ENCODE measurements at regions not wholly inside any gene's neighbourhood (a gene's known extent, or its start where the extent isn't known, plus 50 kb on each side); places are given as distances from the start of the nearest gene placed in this dataset.
A peak's percentile ranks its signal among the peaks of the same experiment; 100 is the strongest.

DNA sequence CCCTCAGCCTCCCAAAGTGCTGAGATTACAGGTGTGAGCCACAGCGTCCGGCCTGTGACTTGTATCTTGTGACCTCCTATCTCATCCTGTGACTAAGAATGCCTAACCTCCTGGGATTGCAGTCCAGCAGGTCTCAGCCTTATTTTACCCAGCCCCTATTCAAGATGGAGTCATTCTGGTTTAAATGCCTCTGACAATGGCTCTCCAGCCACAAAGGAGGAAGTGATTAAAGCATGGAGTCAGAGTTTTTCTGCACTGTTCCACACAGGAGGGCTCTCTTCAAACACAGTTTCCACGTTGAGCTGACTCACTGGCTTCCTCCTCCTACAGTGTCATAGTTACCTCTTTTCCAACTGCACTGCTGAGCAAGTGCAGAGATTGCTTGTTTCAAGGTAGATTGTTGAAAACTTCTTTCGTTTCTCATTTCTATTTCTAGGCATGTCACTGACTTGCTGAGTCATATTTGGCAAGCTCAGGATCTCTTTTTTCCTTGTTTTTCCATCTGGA, 383.8 kb downstream of the PCNX1 start:
- no peak for DNase-seq

DNA sequence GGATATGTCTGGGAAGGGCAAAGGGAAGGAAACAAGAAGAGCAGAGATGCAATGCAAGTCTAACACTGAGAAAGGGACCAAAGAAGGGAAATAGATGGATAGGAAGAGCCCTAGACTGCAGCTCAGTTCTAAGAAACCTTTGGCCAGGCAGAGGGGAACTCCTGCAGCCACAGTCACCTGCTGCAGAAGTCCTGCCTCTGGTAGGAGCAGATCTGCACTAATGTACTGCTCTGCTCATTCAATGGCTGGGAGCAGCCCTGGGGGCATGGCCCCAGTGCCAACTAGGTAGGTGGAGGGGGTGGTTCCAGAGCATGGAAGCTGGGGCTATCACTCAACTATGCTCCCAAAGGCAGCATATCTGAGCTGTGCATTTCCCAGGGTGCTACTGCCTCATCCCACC, 388.9 kb downstream of the PCNX1 start:
- DNase-seq = no peak

DNA sequence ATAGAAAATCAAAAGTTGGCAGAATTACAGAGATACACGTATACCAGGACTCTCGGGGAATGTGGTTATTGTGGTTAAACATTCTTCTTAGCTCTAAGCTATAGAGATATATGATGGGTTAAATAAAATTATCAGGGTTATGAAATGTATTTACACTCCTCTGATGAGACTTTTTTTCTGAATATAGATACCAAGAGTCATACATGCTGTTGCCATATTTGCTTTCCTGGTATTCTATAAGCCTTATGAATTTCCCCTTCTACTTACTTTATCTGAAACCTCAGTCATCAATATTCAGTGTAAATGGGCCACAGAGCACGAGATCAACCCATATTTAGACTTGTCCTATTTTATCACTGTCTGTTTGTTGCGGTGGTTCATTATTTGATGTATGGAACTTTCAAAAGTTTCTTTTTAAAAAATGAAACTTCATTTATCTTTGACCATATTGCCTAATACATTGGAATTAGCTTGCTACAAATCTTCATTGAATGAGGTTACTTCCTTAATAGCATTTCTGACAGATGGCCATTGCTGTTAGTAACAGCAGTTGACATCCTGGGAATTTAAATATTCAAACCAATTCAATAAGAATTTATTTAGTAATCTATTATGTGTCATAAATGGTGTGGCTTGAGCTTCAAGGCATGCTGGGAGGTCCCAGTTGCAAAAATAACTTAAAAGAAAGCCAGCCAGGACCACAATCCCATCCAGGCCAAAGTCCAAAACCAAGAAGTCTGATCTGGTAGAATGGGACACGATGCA, 393.5 kb downstream of the PCNX1 start:
- DNase-seq = no peak

DNA sequence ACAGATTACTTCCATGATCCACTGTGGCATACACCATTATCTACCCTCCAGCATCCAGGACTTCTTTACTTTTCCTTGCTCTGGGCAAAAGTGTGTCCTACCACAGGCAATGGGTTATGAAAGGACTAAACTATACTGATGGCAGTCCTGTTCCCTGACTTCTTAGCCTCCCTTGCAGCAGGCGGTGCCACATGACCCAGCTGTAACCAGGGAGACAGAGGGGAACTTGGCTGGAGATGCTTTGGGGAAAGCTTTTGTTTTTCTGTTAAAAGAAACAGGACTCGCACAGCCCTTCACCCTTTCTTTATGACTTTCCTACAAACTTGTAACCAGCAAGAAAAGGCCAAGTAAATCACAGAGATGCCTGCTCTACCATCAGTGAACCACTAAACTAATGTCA, 394.4 kb downstream of the PCNX1 start:
- DNase-seq = no peak

DNA sequence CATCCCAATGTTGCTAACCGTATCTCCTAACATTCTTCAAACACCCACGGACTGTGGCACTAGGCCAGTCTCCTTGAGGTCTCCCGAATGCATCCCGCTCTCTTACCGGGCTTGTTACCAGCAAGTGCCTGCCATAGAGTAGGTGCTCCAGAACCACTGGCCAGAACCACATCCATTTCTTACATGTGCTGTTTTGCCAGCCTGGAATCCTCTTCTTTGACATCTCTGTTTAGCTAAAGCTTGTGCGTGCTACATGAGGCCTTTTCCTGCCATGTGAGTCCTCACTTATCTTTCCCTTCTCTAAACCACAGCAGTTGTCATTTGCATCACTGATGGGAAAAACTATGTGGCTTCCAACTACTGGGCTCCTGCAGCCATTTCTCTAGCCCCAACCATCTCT, 397.4 kb downstream of the PCNX1 start:
- DNase-seq = no peak

DNA sequence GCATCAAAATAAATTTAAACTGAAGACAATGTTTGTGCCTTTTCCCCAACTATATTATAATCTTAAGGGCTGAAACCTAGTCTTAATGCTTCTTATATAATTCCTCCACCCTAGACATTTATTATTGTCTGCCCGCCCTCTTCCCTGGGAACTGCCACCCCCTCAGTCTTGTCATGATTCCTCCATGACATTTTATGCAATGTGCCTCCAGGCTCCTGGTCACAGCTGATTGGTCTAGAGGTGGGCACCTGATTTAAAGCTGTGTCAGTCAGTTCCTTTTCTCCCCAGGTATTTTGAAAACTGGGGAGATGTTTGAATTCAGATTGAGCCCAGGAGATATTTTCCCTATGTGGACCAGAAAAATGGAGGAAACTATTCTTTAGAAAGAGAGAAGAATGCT, 401.4 kb downstream of the PCNX1 start:
- DNase-seq = no peak

DNA sequence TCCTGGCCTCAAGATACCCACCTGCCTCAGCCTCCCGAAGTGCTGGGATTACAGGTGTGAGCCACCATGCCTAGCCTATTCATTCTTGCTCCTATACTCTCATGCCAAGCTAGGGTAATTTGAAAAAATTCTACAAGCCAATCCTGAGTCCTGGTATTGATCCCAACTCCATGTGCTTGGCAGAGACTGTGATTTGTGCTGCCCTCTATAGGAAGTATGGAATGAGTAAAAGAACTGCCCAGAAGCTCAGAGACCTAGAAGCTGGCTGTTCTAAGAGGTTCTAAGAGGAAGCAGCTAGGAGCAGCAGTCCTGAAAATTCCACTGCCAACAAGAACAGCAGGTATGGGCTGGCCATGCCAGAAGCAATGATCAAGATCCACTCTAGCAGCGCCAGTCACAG, 402.5 kb downstream of the PCNX1 start:
- no peak for DNase-seq

DNA sequence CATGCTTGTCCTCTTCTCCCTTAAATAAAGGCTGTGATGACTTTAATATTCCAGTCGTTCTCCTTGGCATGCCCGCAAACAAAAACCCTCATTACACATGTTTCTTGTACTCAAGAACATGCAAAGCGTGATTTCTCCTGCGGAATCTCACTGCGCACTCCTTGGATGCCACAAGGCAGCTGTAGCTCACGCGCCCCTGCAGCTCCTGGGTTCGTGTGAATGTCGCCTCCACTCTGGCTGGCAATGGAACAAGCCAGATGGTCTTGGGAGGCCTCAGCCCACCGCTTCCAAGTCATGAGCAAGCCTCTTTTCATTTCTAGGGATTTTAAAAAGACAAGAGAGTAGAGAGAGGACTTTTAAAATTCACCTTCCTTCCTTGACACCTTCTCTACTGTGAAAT, 403.8 kb downstream of the PCNX1 start:
- no peak for DNase-seq

DNA sequence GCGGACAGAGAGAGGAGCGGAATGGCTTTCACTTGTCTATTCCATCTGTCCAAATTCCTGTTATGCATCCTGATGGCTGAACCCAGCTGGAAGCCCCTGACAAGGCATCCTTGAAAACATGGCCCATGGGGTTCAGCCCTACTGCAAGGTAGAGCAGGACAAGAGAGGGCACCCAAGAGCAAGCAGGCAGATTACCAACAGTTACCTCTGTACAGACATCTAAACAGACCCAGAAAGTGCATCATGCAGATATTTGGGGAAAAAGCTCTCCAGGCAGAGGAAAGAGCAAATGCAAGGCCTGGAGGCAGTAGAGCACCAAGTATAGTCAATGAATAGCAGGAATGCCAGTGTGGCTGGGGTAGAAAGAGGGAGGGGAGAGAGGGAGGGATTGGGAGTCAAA, 407.5 kb downstream of the PCNX1 start:
- DNase-seq = no peak

DNA sequence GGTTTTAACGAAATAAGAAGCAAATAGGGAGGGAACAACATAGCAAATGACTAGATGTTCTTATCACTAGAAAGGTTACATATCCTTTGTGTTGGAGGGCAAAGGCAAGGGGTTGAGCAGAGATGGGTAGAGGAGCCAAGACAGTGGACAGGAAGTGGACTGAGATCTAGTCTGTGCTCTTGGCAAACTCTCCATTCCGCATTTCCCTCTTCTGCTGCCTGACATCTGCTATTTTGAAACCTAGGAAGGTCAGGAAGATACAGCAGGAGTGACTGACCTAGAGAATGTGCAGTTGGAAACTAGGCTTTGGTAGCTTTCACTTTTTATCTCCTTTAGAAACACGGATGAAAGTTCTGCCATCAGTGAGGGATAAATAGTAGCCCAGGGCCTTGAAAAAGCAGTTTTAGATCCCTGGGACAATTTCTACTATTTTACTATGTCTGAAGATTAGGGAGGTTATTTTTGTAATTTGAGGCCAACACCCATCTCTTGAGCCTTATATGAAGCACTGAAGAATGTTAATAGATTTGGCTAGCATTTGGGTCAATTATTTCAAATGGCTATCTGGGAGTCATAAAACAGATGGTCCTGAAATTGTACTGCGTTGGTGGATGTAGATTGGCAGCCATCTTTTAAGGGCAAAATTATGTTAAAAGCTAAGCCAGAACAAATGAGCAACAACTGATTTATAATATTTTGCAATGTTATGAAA, 410.3 kb downstream of the PCNX1 start:
- DNase-seq = no peak

DNA sequence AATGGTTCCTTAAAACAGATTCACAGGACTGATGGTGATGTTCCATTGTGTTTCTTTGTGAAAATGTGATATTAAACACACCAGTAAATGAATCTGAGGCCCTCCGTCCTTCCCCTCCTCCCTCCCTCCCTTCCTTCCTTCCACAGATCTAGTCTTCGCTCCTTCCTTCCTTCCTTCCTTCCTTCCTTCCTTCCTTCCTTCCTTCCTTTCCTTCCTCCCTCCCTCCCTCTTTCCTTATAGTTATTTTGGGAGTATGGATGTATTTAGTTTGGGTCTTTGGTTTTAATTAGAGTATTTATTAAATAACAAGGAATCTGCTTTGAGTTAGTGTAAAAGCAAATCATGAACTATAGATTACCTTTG, 410.8 kb downstream of the PCNX1 start:
- no peak for DNase-seq

DNA sequence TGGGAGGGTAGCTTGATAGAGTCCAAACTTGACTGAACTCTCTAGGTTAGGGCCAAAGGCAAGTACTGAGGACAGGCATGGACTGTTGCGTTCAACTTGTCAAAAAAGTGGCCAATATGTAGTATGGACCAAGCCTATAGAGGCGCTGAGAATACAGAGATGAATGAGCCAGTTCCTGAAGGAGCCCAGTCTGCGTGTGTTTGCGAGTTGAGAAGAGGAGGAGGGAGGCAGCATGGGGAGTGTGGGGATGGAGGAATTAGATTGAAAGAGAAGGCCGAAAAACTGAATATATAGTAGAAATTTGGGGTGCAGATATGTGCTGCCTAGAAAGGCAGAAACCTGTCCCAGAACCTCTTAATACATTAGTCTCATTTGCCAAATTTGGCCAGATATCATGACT, 412.4 kb downstream of the PCNX1 start:
- DNase-seq = peak; percentile 30

DNA sequence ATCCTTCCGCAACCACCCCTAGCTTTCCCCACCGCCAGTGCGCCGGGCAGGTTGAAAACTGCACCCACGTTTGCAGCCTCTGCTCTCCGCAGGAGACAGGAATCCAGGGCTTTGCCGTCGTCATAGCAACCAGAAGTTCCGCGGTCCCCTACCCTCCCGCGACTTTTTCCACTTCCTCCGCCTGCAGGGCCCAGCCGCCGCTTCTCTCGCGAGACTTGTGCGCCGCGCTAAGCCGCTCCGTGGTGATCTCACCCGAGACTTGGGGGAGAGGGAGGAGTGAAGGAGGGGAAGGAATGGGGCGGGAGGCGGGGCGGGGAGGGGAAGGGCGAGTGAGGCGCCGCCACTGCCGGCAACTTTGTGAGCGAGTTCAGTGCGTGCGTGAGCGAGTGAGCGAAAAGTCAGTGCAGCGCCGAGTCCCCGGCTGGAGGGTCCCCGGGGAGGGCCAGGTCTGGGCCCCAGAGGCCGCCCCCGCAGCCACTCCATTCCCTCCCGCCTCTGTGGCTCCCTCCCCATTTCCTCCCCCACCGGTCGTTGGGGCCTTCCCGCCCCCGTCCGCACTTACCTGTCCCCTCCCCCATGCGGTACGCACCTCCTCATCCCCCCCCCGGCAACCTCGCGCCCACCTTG, 413.0 kb downstream of the PCNX1 start, which contains the start of gene SIPA1L1:
TSS of gene SIPA1L1 (plus strand) at position 370 of the 627 bp plus-strand sequence.
- peak; percentile 97 for DNase-seq

DNA sequence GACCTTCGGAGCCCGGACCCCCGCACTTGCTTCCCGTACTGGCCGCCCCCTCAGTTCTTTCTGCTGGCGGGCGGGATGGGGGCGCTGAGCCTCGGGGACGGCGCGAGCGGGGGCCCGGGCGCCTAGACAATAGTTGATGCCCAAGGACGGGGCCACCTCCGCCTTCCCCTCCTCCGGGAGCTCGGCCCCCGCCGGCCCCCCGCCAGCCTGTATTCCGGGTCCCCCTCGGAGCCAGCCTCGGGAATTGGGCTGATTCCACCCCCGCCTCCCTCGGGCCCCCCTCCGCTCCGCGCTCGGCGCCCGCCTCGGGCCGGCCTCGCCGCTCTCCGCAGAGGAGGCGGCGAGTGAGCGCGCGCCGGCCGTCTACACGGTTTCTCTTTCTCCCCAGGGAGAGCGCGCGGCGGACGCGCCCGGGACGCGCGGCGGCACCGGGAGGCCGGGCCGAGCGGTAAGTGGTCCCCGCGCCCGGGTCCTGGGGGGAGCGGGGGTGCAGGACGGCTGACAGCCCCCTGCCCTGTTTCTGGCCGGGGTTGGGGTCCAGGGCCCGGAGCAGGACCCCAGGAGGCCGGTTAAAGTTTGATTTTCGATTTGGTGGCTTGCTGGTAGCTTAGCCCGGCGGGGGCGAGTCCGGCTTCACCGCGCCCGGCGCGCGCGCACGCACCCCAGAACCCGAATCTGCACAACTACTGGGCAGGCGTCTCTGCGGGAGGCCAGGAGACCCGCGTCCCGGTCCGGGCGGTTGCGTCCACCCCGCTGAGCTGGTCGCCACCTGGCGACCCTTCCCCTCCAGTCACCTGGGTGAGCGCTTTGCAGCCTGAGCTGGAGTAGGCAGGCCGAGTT, 413.7 kb downstream of the PCNX1 start:
- no peak for DNase-seq

DNA sequence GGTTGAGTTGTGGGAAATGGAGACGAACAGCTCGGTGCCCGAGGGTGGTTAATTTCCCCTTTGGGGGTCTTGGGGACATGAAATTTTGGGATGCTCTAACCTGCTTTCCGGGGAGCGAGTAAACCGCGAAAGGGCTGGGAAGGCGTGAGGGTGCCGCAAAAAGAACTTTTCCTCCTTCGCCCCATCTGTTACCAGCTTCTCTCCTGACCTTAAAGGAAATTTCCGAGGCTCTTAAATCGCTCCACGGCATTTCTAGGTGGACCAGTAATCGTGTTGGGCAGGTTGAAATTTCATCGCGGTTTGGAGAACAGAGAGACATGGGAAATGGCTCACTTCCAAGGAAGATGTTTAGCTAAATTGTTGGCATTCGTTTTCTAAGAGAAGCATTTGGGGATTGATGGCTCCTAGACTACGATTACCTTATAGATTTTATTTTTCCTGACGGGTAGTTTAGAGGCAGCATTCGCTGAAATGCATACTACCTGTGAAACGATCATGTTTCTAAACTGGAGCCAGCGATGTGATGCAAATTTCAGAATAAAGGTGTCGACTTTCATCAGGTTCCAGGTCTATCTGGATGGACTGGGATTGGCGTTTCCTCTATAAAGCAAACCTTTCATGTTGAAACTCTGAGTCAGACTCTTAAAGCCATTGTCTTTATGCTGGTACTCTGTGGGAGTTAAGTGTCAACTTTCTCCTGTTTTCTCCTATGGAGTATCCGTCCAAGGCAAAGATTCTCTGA, 414.5 kb downstream of the PCNX1 start:
- DNase-seq = peak; percentile 31

DNA sequence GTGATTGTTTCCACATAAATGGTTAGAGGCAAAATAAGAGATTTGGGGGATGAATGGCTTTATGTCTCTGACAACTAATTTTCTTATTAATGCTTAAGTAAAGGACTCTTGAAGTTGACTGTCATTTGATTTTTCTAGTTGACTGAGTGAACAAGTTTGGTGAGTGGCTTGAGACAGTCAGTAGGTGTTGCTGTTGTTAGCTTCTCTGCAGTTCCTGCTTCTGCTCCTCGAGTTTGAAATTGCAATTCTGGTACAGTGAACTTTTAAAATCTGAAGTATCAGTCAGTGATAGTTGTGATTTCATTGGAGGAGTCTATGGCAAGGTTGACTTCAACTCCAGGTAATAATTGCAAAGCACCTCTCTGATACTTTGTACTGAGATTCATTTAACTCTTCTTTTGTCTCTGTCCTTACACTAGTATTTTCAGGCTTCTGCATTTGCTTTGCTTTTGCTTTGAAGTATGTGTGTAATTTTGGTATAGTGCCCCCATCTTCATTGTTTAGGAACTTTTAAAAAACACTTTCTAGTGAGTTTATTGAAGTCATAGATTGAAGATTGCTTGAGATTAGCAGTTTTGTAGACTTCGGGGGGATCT, 415.5 kb downstream of the PCNX1 start:
- no peak for DNase-seq

DNA sequence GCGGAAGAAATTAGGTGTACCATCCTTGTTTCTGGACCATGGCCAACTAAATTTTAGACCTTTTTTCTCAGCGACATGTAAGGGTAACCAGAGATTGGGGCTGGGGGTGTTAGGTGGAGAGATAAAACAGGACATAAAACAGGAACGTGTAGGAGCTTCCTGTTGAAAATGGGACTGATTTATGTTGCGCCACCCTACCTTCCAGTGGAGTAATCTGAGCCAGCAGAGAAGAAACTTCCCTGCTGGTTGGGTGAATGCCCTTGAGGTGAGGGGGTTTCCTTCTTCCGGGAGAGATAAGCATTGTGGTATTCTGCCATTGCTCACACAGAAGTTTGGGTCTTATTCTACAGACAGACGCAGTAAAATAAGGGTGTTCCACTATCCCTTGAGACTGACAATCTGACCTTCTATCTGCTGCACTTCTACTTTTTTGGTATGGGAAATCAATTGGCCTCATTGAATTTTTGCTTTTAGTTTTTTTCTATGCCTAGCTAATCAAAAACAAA, 417.6 kb downstream of the PCNX1 start:
- DNase-seq = no peak

DNA sequence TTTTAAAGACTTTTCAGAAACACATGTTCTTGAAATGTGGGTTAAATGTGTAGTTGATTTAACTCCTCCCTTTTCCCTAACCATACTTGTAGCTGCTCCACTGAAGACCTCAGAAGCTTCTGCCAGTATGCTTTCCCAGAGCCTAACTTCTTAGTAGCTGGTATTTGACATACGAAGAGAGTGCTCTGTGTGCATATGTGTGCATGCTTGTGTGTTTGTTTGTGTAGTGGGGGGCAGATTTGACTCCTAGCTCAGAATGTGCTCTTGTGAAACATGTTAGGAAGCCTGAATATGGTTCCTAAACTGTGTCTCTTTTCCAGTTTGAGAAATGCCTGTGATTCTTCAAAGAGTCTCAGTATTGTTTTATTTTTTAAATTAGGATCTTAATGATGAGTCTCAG, 420.4 kb downstream of the PCNX1 start:
- DNase-seq = no peak

DNA sequence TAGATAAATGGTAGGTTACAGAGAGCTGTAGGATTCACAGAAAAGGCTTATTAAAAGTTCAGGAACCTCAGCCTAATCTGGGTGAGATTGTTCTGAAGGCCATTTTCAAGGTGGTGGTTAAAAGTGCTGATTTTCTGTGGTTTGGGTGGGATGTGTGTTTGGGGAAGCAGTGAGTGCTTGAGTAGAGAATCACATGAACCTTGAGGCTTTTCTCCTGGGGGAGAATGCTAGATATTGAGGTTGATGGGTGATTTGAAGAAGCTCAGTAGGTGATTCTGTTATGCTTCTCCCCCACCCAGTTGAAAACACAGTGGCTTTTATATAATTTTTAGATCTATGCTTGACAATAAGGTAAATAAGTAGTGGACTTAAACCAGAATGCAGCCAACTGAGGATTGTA, 420.9 kb downstream of the PCNX1 start:
- no peak for DNase-seq

DNA sequence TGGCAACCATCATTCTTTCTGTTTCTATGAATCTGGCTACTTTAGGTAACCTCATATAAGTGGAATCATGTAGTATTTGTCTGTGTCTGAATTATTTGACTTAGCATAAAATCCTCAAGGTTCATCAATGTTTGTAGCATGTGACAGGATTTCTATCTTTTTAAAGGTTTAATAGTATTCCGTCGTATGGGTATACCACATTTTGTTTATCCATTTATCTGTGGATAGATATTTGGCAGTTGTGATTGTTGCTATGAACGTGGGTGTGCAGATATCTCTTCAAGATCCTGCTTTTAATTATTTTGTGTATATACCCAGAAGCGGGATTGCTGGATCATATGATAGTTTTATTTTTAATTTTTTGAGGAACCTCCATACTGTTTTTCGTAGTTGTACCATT, 421.7 kb downstream of the PCNX1 start:
- no peak for DNase-seq

DNA sequence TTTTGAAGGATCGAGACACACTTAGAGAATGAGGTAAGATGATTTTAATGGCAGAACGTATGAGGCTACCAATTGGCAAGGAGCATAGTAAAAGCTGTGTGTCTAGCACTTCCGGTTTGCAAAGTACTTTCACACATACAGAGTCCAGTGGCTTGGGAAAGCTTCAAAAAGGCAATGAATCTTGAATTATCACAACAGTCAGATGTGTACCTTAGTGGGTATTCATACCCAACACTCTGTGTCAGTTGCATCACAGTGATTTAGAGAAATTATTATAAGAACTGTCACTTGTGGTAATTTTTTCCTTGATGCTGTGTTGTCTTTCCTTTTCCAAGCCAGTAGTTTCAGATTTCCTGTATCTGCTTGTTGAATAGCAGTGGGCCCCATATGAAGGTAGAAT, 424.1 kb downstream of the PCNX1 start:
- DNase-seq = no peak

DNA sequence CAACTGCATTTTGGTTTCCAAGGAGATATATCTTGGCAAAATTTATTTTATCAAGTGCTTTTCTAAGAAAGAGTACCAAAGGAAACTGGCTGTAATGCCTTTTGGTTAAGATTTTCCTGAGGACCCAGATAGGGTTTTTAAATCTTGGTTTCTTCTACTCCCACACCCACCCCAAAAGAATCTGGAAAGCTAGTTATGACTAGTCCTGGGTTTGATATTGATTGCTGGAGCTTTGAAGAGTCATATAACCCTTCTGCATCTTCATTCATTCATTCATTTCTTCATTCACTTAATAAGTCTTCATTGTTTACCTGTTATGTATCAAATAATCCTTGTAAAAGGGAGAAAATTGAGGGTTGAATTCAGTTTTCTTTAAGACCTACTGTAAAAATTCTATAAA, 425.2 kb downstream of the PCNX1 start:
- DNase-seq = no peak

Measured in NCI-H524 treated with DMSO at 0.1 percent for 48 hours (cell line).